ENCODE measurements at regions not wholly inside any gene's neighbourhood (a gene's known extent, or its start where the extent isn't known, plus 50 kb on each side); places are given as distances from the start of the nearest gene placed in this dataset.
"Not testable (repeated sequence)": the region's sequence is repeated elsewhere in the genome, so short reads cannot be mapped to it uniquely, and the experiment has no call there.

DNA sequence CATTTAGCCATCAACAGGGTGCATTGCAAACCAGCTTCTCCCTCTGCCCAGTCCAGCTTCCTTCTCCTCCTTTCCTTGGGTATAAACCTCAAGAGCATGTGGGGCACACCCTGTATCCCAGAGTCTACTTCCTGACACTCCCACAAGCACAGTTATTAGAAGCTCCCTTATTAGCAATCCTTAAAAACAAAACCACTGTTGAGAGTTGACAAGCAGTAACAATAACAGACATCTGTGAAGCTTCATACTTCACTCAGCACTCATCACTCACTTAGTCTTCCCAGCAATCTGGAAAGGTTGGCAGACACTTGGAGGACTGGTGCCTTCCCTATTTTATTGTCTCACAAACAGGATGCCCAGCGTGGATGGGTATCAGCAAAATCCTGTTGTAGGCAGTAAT lies 155.5 kb upstream of the PROK2 start:
- Mint-ChIP-seq H3K36me3 (ENCODE audit: insufficient read depth in 1 of 3, low read depth in 3 of 3) (no peaks in the 10 kb centered on the region), H3K27me3 (ENCODE audit: low read depth) (peaks cover 15% of the 10 kb centered on the region), H3K9me3 (no peaks in the 10 kb centered on the region), H3K4me3 (no peak overlapping the region), H3K4me1 (peaks cover 13% of the 10 kb centered on the region in 2 experiments), H3K27ac (no peak overlapping the region)
- H3K14ac ChIP-seq (ENCODE audit: insufficient read depth, low read length) = no peak overlapping the region
- H3K9ac ChIP-seq (ENCODE audit: extremely low read depth, insufficient read length, low read length) = no peak overlapping the region
- DNase-seq = no peak
- no peak overlapping the region for H4K91ac ChIP-seq (ENCODE audit: insufficient read length, low read depth, low read length)
- H2BK120ac ChIP-seq (ENCODE audit: low read depth, low read length, poor library complexity, severe bottlenecking) = no peak overlapping the region
- H2BK12ac ChIP-seq (ENCODE audit: insufficient read length, low read depth, low read length) = no peak overlapping the region
- H3K79me2 ChIP-seq (ENCODE audit: insufficient read depth, low read length) = no peaks in the 10 kb centered on the region
- TF ChIP-seq, protein P1, sequence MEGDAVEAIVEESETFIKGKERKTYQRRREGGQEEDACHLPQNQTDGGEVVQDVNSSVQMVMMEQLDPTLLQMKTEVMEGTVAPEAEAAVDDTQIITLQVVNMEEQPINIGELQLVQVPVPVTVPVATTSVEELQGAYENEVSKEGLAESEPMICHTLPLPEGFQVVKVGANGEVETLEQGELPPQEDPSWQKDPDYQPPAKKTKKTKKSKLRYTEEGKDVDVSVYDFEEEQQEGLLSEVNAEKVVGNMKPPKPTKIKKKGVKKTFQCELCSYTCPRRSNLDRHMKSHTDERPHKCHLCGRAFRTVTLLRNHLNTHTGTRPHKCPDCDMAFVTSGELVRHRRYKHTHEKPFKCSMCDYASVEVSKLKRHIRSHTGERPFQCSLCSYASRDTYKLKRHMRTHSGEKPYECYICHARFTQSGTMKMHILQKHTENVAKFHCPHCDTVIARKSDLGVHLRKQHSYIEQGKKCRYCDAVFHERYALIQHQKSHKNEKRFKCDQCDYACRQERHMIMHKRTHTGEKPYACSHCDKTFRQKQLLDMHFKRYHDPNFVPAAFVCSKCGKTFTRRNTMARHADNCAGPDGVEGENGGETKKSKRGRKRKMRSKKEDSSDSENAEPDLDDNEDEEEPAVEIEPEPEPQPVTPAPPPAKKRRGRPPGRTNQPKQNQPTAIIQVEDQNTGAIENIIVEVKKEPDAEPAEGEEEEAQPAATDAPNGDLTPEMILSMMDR (conservative IDR thresholded peaks at IDR 0.05) = no peak
- H4K8ac ChIP-seq (replicated peaks; ENCODE audit: insufficient read length, low read depth, low read length) = no peak overlapping the region
- no peak overlapping the region for H2BK20ac ChIP-seq (ENCODE audit: low read depth, low read length, poor library complexity, severe bottlenecking)
- no peaks in the 10 kb centered on the region for H4K20me1 ChIP-seq (ENCODE audit: control insufficient read depth, insufficient read depth, insufficient read length)
- WGBS (ENCODE audit: extremely low coverage, insufficient read length, low lambda C conversion rate) = no CpG with 5 or more reads among the region's 1 CpG
- no peaks in the 10 kb centered on the region for H3K9me3 ChIP-seq (ENCODE audit: control insufficient read depth, low read depth, low read length)
- no peak overlapping the region for H4K5ac ChIP-seq (ENCODE audit: insufficient read length, low read depth, low read length)
- no peaks in the 10 kb centered on the region for H3K23me2 ChIP-seq (ENCODE audit: insufficient read length, low read depth, low read length, poor library complexity, severe bottlenecking)
- no peaks in the 10 kb centered on the region for H3K4me1 ChIP-seq (ENCODE audit: insufficient read depth, low read length)
- no peak overlapping the region for H3K23ac ChIP-seq (ENCODE audit: insufficient read length, low read depth, low read length)
- H2BK15ac ChIP-seq (ENCODE audit: low read depth, low read length) = no peak overlapping the region
- H3K18ac ChIP-seq (ENCODE audit: insufficient read length, low read depth, low read length) = no peak overlapping the region
- H3K79me1 ChIP-seq (ENCODE audit: insufficient read depth, low read depth, low read length, poor library complexity, severe bottlenecking) = no peaks in the 10 kb centered on the region
- no peak overlapping the region for H3K27ac ChIP-seq (ENCODE audit: insufficient read length, low read depth, low read length)
- no peak overlapping the region for H2BK5ac ChIP-seq (ENCODE audit: insufficient read length, low read length)
- no peak overlapping the region for H2AFZ ChIP-seq (ENCODE audit: low read length)
- no peaks in the 10 kb centered on the region for H3K27me3 ChIP-seq (ENCODE audit: insufficient read depth, low read length)
- no peak overlapping the region for H3K4me2 ChIP-seq (ENCODE audit: insufficient read depth, insufficient read length, low read length)
- H2AK5ac ChIP-seq (ENCODE audit: insufficient read length, low read length) = no peak overlapping the region
- H3T11ph ChIP-seq (ENCODE audit: low read length) = no peak overlapping the region
- H3K56ac ChIP-seq (ENCODE audit: insufficient read length, low read depth, low read length) = no peak overlapping the region
- no peak overlapping the region for H3K4ac ChIP-seq (ENCODE audit: low read depth, low read length)

DNA sequence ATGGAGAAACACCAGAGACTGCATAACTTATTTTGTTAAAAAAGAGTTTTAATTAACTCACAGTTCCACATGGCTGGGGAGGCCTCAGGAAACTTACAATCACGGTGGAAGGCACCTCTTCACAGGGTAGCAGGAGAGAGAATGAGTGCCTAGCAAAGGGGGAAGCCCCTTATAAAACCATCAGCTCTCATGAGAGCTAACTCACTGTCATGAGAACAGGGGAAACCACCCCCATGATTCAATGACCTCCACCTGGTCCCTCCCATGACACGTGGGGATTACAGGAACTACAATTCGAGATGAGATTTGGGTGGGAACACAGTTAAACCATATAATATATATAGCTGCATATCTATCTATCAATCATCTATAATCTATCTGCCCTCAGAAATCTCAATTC lies 153.1 kb upstream of the PROK2 start:
- not testable (repeated sequence) for H2BK120ac ChIP-seq (ENCODE audit: low read depth, low read length, poor library complexity, severe bottlenecking); H4K20me1 ChIP-seq (ENCODE audit: control insufficient read depth, insufficient read depth, insufficient read length); H3K79me2 ChIP-seq (ENCODE audit: insufficient read depth, low read length); H4K91ac ChIP-seq (ENCODE audit: insufficient read length, low read depth, low read length); H3K9me3 Mint-ChIP-seq; H2BK15ac ChIP-seq (ENCODE audit: low read depth, low read length); H3K27me3 ChIP-seq (ENCODE audit: insufficient read depth, low read length); H3K27me3 Mint-ChIP-seq (ENCODE audit: low read depth); H3K18ac ChIP-seq (ENCODE audit: insufficient read length, low read depth, low read length); H3K4ac ChIP-seq (ENCODE audit: low read depth, low read length); H3K56ac ChIP-seq (ENCODE audit: insufficient read length, low read depth, low read length); H3K27ac ChIP-seq (ENCODE audit: insufficient read length, low read depth, low read length); H3K27ac Mint-ChIP-seq; H3T11ph ChIP-seq (ENCODE audit: low read length); H4K8ac ChIP-seq (replicated peaks; ENCODE audit: insufficient read length, low read depth, low read length); H3K4me2 ChIP-seq (ENCODE audit: insufficient read depth, insufficient read length, low read length); H3K4me3 Mint-ChIP-seq; H3K23ac ChIP-seq (ENCODE audit: insufficient read length, low read depth, low read length); H3K36me3 Mint-ChIP-seq (ENCODE audit: insufficient read depth in 1 of 3, low read depth in 3 of 3); H3K79me1 ChIP-seq (ENCODE audit: insufficient read depth, low read depth, low read length, poor library complexity, severe bottlenecking); H3K23me2 ChIP-seq (ENCODE audit: insufficient read length, low read depth, low read length, poor library complexity, severe bottlenecking); H2BK20ac ChIP-seq (ENCODE audit: low read depth, low read length, poor library complexity, severe bottlenecking); H2BK12ac ChIP-seq (ENCODE audit: insufficient read length, low read depth, low read length); H3K9ac ChIP-seq (ENCODE audit: extremely low read depth, insufficient read length, low read length); DNase-seq; H2BK5ac ChIP-seq (ENCODE audit: insufficient read length, low read length); H3K9me3 ChIP-seq (ENCODE audit: control insufficient read depth, low read depth, low read length); H4K5ac ChIP-seq (ENCODE audit: insufficient read length, low read depth, low read length); H3K14ac ChIP-seq (ENCODE audit: insufficient read depth, low read length); H3K4me1 ChIP-seq (ENCODE audit: insufficient read depth, low read length); H2AFZ ChIP-seq (ENCODE audit: low read length); H2AK5ac ChIP-seq (ENCODE audit: insufficient read length, low read length)
- no CpG with 5 or more reads among the region's 3 CpGs for WGBS (ENCODE audit: extremely low coverage, insufficient read length, low lambda C conversion rate)
- H3K4me1 Mint-ChIP-seq = peaks cover 9 to 15% of the 10 kb centered on the region in 2 experiments

All from H9 (cell line).